HG03175 (cell line): ENCODE measurements at regions not wholly inside any gene's neighbourhood (a gene's known extent, or its start where the extent isn't known, plus 50 kb on each side); places are given as distances from the start of the nearest gene placed in this dataset.
A peak's percentile ranks its signal among the peaks of the same experiment; 100 is the strongest.

ENCODE experiments used
- ATAC-seq: cut with Tn5 transposase; IDR thresholded peaks from one replicate; pipeline ENCODE4 v1.9.1; 2021; ENCODE audit warnings: mild to moderate bottlenecking, moderate library complexity; ENCODE audit not compliant: unreplicated experiment

GRCh38 chr18:54100920-54101470 lies 123.5 kb downstream of the MBD2 start:
- no peak for ATAC-seq

GRCh38 chr18:54100466-54100865 lies 124.0 kb downstream of the MBD2 start:
- no peak for ATAC-seq

- peak; percentile 42 for ATAC-seq
Measured at GRCh38 chr18:54094474-54094873, 130.0 kb downstream of the MBD2 start.

GRCh38 chr18:54090856-54091255 lies 133.6 kb downstream of the MBD2 start:
- ATAC-seq, result no peak

GRCh38 chr18:54089749-54090459 lies 134.6 kb downstream of the MBD2 start:
- ATAC-seq, result no peak

- peak; percentile 37 for ATAC-seq
Measured at GRCh38 chr18:54086863-54087262, 137.6 kb downstream of the MBD2 start.

GRCh38 chr18:54086046-54086802 lies 138.2 kb downstream of the MBD2 start:
- peak; percentile 76 for ATAC-seq

GRCh38 chr18:54080858-54081257 lies 143.6 kb downstream of the MBD2 start:
- no peak for ATAC-seq

GRCh38 chr18:54076166-54076565 lies 148.3 kb downstream of the MBD2 start:
- no peak for ATAC-seq

- ATAC-seq, result no peak
Measured at GRCh38 chr18:54075689-54076088, 148.8 kb downstream of the MBD2 start.

GRCh38 chr18:54069729-54070128 lies 154.7 kb downstream of the MBD2 start:
- no peak for ATAC-seq

GRCh38 chr18:54060343-54061005 lies 164.0 kb downstream of the MBD2 start:
- ATAC-seq, result no peak

- no peak for ATAC-seq
Measured at GRCh38 chr18:54052732-54053429, 171.6 kb downstream of the MBD2 start.

- ATAC-seq, result no peak
Measured at GRCh38 chr18:54052259-54052658, 172.2 kb downstream of the MBD2 start.

- ATAC-seq, result no peak
Measured at GRCh38 chr18:54043484-54044251, 180.8 kb downstream of the MBD2 start.

GRCh38 chr18:54035927-54036326 lies 188.5 kb downstream of the MBD2 start:
- no peak for ATAC-seq

GRCh38 chr18:54033052-54033451 lies 191.4 kb downstream of the MBD2 start:
- no peak for ATAC-seq

GRCh38 chr18:54032412-54032811 lies 192.1 kb downstream of the MBD2 start:
- no peak for ATAC-seq

- no peak for ATAC-seq
Measured at GRCh38 chr18:54031243-54031642, 193.2 kb downstream of the MBD2 start.

GRCh38 chr18:54030434-54030833 lies 194.0 kb downstream of the MBD2 start:
- no peak for ATAC-seq
